ENCODE measurements at regions not wholly inside any gene's neighbourhood (a gene's known extent, or its start where the extent isn't known, plus 50 kb on each side); places are given as distances from the start of the nearest gene placed in this dataset.

GRCh38 chr12:94047781-94048567 is 100.4 kb upstream of the PLXNC1 start:
- no peak overlapping the region for H3K4me3 ChIP-seq
- DNase-seq, result no peak
- no peaks in the 10 kb centered on the region for H3K36me3 ChIP-seq
- TF ChIP-seq POLR2A (IDR thresholded peaks at IDR 0.05), result no peak
- TF ChIP-seq, protein P1, sequence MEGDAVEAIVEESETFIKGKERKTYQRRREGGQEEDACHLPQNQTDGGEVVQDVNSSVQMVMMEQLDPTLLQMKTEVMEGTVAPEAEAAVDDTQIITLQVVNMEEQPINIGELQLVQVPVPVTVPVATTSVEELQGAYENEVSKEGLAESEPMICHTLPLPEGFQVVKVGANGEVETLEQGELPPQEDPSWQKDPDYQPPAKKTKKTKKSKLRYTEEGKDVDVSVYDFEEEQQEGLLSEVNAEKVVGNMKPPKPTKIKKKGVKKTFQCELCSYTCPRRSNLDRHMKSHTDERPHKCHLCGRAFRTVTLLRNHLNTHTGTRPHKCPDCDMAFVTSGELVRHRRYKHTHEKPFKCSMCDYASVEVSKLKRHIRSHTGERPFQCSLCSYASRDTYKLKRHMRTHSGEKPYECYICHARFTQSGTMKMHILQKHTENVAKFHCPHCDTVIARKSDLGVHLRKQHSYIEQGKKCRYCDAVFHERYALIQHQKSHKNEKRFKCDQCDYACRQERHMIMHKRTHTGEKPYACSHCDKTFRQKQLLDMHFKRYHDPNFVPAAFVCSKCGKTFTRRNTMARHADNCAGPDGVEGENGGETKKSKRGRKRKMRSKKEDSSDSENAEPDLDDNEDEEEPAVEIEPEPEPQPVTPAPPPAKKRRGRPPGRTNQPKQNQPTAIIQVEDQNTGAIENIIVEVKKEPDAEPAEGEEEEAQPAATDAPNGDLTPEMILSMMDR (IDR thresholded peaks at IDR 0.05), result no peak
- H3K4me1 ChIP-seq, result peaks cover 0 to 28% (median 10%) of the 10 kb centered on the region in 3 donors
- 36 to 37% methylated on average over 7 of the region's 7 CpGs for WGBS, 2 donors
- no peaks in the 10 kb centered on the region for H3K9me3 ChIP-seq
- no peaks in the 10 kb centered on the region for H3K27me3 ChIP-seq
- intact Hi-C loops (cut with DNase I), result no loop called here
- peak overlapping the region in 2 of 4 donors; percentile 33 to 34 for H3K27ac ChIP-seq

- no peaks in the 10 kb centered on the region for H3K9me3 ChIP-seq
- no peak for DNase-seq
- H3K27me3 ChIP-seq, result no peaks in the 10 kb centered on the region
- intact Hi-C loops (cut with DNase I), result no loop called here
- H3K27ac ChIP-seq, result no peak overlapping the region
- no peak for TF ChIP-seq POLR2A (IDR thresholded peaks at IDR 0.05)
- TF ChIP-seq, protein P1 (IDR thresholded peaks at IDR 0.05), result no peak
- 73 to 75% methylated on average over 3 of the region's 3 CpGs for WGBS, 2 donors
- no peaks in the 10 kb centered on the region for H3K36me3 ChIP-seq
- H3K4me3 ChIP-seq, result no peak overlapping the region
- H3K4me1 ChIP-seq, result peaks cover 0 to 28% (median 10%) of the 10 kb centered on the region in 3 donors
Observed at GRCh38 chr12:94048757-94049156, 99.6 kb upstream of the PLXNC1 start.

DNA sequence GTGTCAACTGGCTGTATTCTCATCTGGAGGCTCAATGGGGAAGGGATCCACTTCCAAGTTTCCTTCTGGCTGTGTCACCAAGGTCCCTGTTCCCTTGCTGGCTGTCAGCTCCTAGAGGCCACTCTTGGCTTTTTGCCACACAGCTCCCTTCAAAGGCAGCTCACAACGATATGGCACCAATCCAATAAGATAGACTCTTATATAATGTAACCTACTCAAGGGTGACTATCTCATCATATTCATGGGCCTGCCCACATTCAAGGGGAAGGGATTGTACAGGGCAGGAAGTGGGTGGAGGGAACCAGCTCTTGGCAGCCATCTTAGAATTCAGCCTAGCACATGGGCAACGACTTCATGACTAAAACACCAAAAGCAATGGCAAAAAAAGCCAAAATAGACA is 98.7 kb upstream of the PLXNC1 start:
- H3K36me3 ChIP-seq, result no peaks in the 10 kb centered on the region
- TF ChIP-seq POLR2A (IDR thresholded peaks at IDR 0.05), result no peak
- TF ChIP-seq, protein P1 (IDR thresholded peaks at IDR 0.05), result no peak
- no peak overlapping the region for H3K4me3 ChIP-seq
- DNase-seq, result no peak
- intact Hi-C loops (cut with DNase I), result no loop called here
- WGBS, 2 donors, result 48 to 95% methylated on average over 2 of the region's 2 CpGs
- no peak overlapping the region for H3K27ac ChIP-seq
- no peaks in the 10 kb centered on the region for H3K9me3 ChIP-seq
- peaks cover 0 to 28% (median 10%) of the 10 kb centered on the region in 3 donors for H3K4me1 ChIP-seq
- H3K27me3 ChIP-seq, result no peaks in the 10 kb centered on the region

- Histone ChIP-seq H3K27me3 (no peaks in the 10 kb centered on the region), H3K36me3 (no peaks in the 10 kb centered on the region), H3K4me3 (no peak overlapping the region), H3K9me3 (no peaks in the 10 kb centered on the region), H3K27ac (no peak overlapping the region), H3K4me1 (peaks cover 0 to 17% (median 8%) of the 10 kb centered on the region in 3 donors)
- 80 to 86% methylated on average over 2 of the region's 2 CpGs for WGBS, 2 donors
- intact Hi-C loops (cut with DNase I), result no loop called here
- TF ChIP-seq, protein P1 (IDR thresholded peaks at IDR 0.05), result no peak
- no peak for TF ChIP-seq POLR2A (IDR thresholded peaks at IDR 0.05)
- no peak for DNase-seq
Observed at GRCh38 chr12:94053676-94054075, 94.7 kb upstream of the PLXNC1 start.

DNA sequence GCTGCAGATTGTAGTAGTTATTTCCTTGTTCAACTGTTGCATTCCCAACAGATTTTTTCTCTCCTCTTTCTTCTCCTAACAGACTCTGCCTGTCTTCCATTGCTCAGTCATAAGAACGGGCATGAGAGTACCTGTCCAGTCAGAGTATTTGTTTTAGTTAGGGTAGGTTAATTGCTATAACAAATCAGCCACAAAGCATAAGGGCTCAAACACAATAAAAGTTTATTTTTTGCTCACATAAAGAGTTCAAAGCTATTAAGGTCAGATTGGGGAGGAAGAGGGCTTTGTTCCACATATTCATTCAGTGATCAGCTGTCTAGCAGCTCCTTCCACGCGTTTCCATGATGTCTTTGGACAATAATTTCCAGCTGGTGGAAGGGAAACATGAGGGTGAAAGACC is 92.8 kb upstream of the PLXNC1 start:
- TF ChIP-seq POLR2A (IDR thresholded peaks at IDR 0.05), result no peak
- TF ChIP-seq, protein P1 (IDR thresholded peaks at IDR 0.05), result no peak
- WGBS, 2 donors, result 50 to 66% methylated on average over 3 of the region's 3 CpGs
- Histone ChIP-seq H3K36me3 (no peaks in the 10 kb centered on the region), H3K27ac (no peak overlapping the region), H3K27me3 (no peaks in the 10 kb centered on the region), H3K4me1 (peaks cover 0 to 35% (median 19%) of the 10 kb centered on the region in 3 donors), H3K9me3 (no peaks in the 10 kb centered on the region), H3K4me3 (no peak overlapping the region)
- intact Hi-C loops (cut with DNase I), result no loop called here
- no peak for DNase-seq

Data from esophagus squamous epithelium (tissue), 5 donors.